Caki2 (cell line): ENCODE measurements at regions not wholly inside any gene's neighbourhood (a gene's known extent, or its start where the extent isn't known, plus 50 kb on each side); places are given as distances from the start of the nearest gene placed in this dataset.

Experiments used
- DNase-seq: peaks from one replicate; pipeline ENCODE4 v3.0.0-alpha.2; 2015; ENCODE audit warnings: low read depth
- in situ Hi-C: cut with HindIII; loops from 2 replicates; pipeline ENCODE4 v1.10.0; 2016; ENCODE audit warnings: low sequenced_read_pairs, low pct_unique_long_range_greater_than_20kb, mixed read lengths

DNA sequence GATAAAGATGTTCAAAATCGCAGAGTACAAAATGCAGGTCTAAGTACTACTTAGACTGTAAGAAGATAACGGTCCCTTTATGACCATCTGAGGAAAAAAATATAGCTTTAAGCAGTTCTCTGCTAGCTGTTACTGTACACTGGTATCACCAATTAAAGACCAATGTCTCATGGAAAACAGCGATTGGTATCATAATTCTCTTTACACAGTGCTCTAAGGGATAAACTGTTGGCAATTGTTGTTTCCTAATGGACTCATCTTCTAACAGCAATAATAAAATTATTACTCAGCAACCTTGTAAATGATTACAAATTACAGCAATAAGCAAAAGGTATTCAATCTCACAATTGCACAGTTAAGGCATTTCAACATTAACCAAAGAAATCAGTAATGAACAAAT, 142.2 kb upstream of the DLGAP1 start:
- no peak for DNase-seq

DNA sequence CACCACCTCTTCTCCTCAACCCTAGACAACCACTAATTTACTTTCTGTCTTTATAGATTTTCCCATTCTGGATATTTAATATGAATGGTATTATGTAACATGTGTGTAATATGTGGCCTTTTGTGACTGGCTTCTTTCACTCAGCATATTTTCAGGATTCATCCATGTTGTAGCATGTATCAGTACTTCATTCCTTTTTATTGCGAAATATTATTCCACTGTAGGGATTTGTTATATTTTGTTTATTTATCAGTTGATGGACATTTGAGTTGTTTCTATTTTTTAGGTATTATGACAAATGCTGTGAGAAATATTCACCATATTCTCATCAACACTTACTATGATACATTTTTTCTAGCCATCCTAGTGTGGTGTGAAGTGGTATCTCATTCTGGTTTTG, 138.8 kb upstream of the DLGAP1 start:
- no peak for DNase-seq
- in situ Hi-C loops = no loop called here

More for the DNA sequence above, 142.2 kb upstream of the DLGAP1 start:
- in situ Hi-C loops = no loop called here

GRCh38 chr18:4593459-4593858, 138.4 kb upstream of the DLGAP1 start:
- no peak for DNase-seq
- in situ Hi-C loops = no loop called here

- no peak for DNase-seq
Observed at GRCh38 chr18:4589056-4589800, 134.1 kb upstream of the DLGAP1 start.

DNA sequence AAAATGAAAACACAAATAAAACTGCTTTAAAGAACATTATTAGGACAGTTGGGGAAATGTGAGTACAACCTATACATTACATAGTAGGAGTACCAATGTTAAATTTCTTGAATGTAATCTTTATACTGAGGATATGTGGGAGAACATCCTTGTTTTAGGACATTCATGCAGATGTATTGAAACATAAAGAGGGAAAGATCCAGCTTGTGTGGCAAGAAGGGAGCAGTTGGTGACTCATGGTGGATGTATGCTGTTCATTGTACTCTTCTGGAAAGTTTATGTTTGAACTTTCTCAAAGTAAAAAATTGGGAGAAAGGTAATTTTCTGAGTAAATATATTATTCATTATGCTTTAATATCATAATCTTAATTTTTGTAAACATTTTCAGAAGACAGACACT, 132.1 kb upstream of the DLGAP1 start:
- in situ Hi-C loops = no loop called here
- no peak for DNase-seq

More at GRCh38 chr18:4589056-4589800, 134.1 kb upstream of the DLGAP1 start:
- in situ Hi-C loops = no loop called here

GRCh38 chr18:4586731-4587130, 131.6 kb upstream of the DLGAP1 start:
- in situ Hi-C loops = no loop called here
- DNase-seq = no peak

- DNase-seq = no peak
- in situ Hi-C loops = no loop called here
Observed at GRCh38 chr18:4582431-4583335, 127.6 kb upstream of the DLGAP1 start.

DNA sequence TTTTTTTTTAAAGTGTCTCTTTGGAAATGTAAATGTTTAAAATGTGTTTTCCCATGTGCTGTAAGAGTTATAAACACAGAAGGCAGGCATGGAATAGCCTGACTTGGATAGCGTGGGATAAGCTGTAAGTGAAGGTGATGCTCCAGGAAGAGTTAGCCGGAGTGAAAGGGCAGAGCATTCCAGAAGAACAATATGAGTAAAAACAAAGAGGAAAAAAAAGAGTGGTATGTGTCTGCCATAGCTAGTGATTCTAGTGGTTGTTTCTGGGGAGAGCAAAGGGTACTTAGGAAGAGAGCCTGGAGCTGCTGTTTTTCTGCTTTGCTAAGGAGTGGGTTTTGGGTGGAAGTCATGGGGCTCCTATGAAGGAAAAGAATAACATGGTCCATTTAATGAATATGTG, 126.9 kb upstream of the DLGAP1 start:
- in situ Hi-C loops = no loop called here
- DNase-seq = no peak

DNA sequence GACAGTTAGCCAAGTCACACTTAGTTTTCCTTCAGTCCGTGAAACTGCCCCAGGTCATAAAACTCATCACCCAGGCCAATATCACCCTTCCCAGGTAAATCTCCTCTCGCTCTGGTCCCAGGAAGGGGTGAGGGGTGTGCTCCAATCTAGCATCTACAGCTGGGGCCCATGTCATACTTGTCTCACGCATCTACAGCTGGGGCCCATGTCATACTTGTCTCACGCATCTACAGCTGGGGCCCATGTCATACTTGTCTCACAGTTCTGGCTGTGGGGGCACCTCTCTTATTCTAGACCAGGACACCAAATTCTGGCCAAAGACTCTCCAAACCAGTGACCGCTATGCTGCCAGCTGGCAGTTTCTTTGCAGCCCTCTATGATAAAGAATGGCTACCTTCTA, 123.3 kb upstream of the DLGAP1 start:
- no peak for DNase-seq
- in situ Hi-C loops = no loop called here

GRCh38 chr18:4573735-4574134, 118.6 kb upstream of the DLGAP1 start:
- DNase-seq = no peak
- in situ Hi-C loops = no loop called here

GRCh38 chr18:4557502-4557901, 102.4 kb upstream of the DLGAP1 start:
- in situ Hi-C loops = no loop called here
- no peak for DNase-seq

DNA sequence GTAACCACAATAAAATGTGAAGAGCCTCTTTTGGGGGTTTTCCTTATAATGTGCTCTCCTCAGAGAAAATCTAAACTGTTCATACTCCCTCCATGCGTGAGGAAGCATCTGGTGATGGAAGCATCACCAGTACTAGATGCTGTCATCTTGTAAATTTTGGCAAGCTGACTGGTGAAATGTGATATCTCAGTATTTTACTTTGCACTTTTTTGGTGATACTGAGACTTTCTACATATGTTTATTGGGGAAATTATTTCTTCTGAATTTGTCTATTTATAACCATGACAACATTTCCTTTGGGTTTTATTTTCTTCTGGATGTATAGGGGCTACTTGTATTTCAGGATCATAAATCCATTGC, 95.9 kb upstream of the DLGAP1 start:
- no peak for DNase-seq
- in situ Hi-C loops = no loop called here

GRCh38 chr18:4549164-4549872, 94.2 kb upstream of the DLGAP1 start:
- in situ Hi-C loops = no loop called here
- DNase-seq = no peak

GRCh38 chr18:4547126-4547525, 92.0 kb upstream of the DLGAP1 start:
- DNase-seq = no peak
- in situ Hi-C loops = no loop called here

- DNase-seq = no peak
- in situ Hi-C loops = no loop called here
Observed at GRCh38 chr18:4544142-4544541, 89.0 kb upstream of the DLGAP1 start.

- in situ Hi-C loops = no loop called here
- no peak for DNase-seq
Observed at GRCh38 chr18:4543711-4544110, 88.6 kb upstream of the DLGAP1 start.

- DNase-seq = no peak
Observed at GRCh38 chr18:4541588-4541987, 86.5 kb upstream of the DLGAP1 start.

GRCh38 chr18:4536447-4536846, 81.3 kb upstream of the DLGAP1 start:
- in situ Hi-C loops = no loop called here
- no peak for DNase-seq

More at GRCh38 chr18:4541588-4541987, 86.5 kb upstream of the DLGAP1 start:
- in situ Hi-C loops = no loop called here

- no peak for DNase-seq
- in situ Hi-C loops = no loop called here
Observed at GRCh38 chr18:4528405-4528804, 73.3 kb upstream of the DLGAP1 start.
